GM19455 (cell line): ENCODE measurements at regions not wholly inside any gene's neighbourhood (a gene's known extent, or its start where the extent isn't known, plus 50 kb on each side); places are given as distances from the start of the nearest gene placed in this dataset.

Experiments used
- ATAC-seq: cut with Tn5 transposase; IDR thresholded peaks from one replicate; pipeline ENCODE4 v1.9.1; 2021; ENCODE audit not compliant: unreplicated experiment

DNA sequence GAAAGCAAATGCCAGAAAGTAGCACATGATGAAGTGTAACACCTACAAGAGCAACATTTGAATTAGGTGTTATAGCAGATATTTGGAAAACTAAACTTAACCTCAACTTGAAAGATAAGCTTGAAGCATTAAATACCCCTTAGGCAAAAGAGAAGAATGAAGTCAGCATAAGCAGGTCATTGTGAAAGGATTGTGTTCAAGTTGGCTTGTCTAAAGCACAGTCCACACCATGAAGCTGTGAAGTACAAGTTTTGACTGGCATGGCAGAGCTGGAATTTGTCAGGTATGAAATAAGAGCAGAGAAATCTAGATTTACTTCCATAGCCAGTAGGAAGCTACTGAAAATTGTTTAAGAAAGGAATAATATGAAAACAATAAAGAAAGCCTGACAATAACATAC is 480.3 kb upstream of the POT1 start:
- no peak for ATAC-seq

GRCh38 chr7:125406111-125406510 is 476.5 kb upstream of the POT1 start:
- ATAC-seq, result no peak

- no peak for ATAC-seq
Measured at GRCh38 chr7:125399408-125399807, 469.8 kb upstream of the POT1 start.

- no peak for ATAC-seq
Measured at GRCh38 chr7:125396466-125397151, 467.0 kb upstream of the POT1 start.

DNA sequence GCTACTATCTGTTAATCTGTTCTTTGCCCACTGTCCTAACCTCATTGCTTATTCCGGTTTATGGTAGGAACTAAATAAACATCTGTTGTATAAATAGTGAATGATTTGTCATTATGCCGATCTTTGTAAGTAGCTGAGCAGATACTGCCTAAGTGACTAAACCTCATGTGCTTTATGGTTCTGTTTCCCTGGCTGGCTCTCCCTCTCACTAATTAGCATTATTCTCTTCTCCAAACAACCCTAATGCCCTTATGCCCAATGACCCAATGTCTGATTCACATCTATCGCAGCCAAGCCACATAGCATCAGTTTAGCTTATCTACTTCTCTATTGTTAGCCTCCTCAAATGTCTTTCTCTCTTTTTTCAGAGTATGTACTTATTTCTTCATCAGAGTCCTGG is 462.3 kb upstream of the POT1 start:
- ATAC-seq, result no peak

GRCh38 chr7:125390981-125391380 is 461.4 kb upstream of the POT1 start:
- no peak for ATAC-seq

DNA sequence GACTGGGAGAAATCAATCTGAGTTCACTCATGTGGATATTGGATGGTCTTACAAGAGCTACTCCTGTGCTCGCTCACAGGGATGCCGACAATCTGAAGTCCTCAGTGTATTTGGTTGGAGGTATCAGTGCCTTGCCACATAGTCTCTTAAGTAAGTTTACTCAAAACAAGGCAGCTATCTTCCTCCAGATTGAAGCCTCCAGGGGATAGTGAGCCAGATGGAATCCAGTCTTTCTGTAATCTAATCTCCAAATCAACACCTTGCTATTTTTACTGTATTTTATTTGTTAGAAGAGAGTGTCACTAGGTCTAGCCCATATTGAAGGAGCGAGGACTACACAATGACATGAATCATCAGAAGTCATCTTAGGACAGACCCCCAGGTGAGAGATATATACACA is 456.6 kb upstream of the POT1 start:
- no peak for ATAC-seq

GRCh38 chr7:125383324-125383723 is 453.7 kb upstream of the POT1 start:
- no peak for ATAC-seq

DNA sequence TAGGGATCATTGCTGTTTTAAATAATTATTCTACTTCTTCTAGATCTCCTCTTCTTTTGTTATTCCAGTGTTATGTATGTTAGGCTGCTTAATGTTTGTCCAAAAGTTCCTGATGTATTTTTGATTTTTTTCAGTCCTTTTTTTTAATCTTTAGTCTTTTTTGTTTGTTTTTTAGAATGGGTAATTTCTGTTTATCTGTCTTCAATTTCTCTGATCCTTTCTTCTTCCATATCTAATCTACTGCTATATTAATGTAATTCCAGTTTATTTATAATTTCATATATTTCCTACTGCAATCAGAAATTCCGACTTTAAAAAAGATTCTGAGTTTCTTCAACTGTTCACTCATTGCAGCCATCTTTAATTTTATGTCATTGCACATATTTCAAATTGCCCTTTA is 452.8 kb upstream of the POT1 start:
- no peak for ATAC-seq

GRCh38 chr7:125375942-125376341 is 446.3 kb upstream of the POT1 start:
- ATAC-seq, result no peak

DNA sequence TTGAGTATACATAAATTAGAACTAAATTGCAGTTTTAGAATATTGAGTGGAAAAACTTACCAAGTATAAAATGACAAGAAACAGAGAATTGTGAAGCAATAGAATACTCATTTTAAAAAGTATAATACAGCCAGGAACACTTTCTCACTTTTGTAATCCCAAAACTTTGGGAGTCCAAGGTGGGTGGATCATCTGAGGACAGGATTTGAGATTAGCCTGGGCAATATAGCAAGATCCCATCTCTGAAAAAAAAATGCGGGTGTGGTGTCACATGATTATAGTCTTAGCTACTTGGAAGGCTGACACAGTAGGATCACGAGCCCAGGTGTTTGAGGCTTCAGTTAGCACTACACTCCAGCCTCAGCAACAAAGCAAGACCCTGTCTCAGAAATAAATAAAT is 440.9 kb upstream of the POT1 start:
- no peak for ATAC-seq

- ATAC-seq, result no peak
Measured at GRCh38 chr7:125363873-125364272, 434.2 kb upstream of the POT1 start.

GRCh38 chr7:125358551-125359167 is 429.0 kb upstream of the POT1 start:
- ATAC-seq, result no peak

DNA sequence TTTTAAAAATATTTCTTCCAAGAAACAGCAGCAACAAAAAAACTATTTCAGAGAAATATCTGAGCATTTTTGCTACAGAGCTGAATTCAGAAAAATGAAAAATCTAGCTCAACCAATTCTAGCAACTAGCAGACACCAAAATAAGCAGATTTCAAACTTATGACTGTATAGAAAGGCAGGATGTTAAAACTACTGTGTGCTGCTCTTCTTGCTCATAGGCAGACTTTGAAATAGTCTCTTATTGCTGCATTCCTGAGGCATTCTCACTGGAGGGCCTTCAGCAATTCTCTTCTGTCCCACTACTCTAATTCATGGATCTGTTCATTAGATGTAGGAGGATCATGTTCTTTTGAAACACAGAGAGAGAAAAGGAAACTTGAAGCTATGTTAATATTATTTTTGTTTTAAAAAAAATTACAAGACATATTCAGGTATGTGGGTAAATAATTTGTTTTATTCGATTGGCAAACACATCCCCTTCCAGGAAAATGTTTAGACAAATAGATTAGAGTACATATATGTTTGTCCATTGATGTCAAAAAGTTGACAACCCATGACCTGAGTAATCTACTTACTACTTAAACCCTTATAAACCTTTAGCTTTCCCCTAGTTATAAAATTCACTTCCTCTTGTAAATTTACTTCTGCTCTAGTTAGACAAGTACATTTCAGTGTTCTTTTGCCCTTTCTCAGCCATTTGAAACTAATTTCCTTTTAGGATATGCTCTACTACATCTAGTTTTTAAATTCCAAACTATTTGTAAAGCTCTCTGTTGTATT is 428.2 kb upstream of the POT1 start:
- ATAC-seq, result no peak

DNA sequence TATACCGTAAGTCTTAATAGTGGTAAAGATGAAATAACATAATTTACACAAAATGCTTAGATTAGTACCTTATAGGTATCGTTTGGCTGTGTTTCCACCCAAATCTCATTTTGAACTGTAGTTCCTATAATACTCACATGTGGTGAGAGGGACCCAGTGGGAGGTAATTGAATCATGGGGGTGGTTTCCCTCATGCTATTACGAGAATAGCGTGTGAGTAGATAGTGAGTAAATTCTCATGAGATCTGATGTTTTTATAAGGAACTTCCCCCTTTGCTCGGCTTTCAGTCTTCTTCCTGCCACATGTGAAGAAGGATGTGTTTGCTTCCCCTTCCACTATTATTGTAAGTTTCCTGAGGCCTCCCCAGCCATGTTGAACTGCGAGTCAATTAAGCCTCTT is 426.3 kb upstream of the POT1 start:
- ATAC-seq, result peak; percentile 50

GRCh38 chr7:125347269-125347668 is 417.6 kb upstream of the POT1 start:
- ATAC-seq, result no peak

DNA sequence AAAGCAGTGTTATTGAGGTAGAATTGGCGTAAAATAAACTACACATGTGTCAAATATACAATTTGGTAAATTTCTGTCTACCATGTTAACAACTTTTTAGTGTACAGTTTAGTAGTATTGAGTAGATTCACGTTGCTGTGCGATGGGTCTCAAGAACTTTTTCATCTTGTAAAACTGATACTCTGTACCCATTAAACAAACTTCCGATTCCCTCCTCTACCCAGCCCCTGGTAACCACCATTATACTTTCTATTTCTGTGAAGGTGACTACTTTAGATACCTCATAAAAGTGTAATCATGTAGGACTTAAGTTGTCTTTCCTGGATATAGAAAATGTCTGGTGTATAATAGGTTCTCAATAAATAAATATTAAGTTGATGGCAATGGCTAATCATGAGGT is 408.5 kb upstream of the POT1 start:
- no peak for ATAC-seq

DNA sequence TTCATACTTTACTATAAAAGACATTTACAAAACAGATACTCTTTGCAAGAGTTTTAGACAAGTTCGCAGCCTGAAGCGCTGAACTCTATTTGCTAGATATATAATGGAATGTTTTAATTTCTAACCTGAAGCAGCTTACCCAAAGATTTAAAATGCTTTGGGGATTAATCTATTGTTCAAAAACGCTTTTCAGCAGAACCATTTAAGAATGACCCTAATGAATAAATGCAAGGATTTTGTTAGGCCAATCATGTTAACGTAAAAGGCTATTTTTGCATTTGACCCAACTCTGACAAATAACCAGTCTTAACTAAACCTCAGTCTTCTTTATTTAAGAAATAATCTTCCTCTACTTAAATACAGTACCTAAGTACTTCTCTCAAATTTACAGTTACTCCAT is 406.7 kb upstream of the POT1 start:
- no peak for ATAC-seq

- ATAC-seq, result no peak
Measured at GRCh38 chr7:125326666-125327255, 397.1 kb upstream of the POT1 start.

DNA sequence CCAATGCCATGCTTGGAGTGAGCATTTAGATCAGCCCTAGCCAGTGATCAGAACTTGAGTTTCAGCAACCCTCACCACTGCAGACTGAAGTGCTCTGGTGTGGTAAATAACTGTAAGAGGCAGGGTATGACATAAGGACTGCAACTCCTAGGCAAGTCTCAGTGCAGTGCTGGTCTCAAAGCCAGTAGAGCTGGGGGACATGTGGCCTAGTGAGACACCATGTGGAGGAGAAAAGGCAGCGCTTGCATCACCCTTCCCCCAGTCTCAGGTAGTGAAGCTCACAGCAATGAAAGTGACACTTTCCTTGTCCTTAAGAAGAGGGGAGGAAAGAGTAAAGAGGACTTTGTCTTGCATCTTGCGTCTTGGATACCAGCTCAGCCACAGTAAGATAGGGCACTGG is 386.8 kb upstream of the POT1 start:
- no peak for ATAC-seq

DNA sequence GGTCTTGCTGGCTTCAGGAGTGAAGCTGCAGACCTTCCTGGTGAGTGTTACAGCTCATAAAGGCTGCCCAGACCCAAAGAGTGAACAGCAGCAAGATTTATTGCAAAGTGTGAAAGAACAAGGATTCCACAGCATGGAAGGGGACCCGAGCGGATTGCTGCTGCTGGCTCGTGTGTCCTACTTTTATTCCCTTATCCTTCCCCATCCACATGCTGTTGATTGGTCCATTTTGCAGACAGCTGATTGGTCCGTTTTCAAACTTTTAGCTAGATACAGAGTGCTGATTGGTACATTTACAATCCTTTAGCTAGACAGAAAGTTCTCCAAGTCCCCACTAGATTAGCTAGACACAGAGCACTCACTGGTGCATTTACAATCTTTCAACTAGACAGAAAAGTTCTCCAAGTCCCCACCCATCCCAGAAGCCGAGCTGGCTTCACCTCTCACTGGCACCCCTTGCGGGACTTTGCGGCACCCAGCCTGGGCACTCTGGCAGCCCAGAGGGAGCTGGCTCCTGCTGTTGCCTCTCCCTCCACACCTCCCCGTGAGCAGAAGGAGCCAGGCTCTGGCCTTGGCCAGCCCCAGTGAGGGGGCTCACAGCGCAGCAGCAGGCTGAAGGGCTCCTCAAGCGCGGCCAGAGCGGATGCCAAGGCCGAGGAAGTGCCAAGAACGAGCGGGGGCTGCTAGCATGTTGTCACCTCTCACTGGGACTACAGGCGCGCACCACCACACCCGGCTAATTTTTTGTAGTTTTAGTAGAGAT is 369.6 kb upstream of the POT1 start:
- no peak for ATAC-seq
